HG02571 (cell line): ENCODE measurements at regions not wholly inside any gene's neighbourhood (a gene's known extent, or its start where the extent isn't known, plus 50 kb on each side); places are given as distances from the start of the nearest gene placed in this dataset.
"Not testable (repeated sequence)": the region's sequence is repeated elsewhere in the genome, so short reads cannot be mapped to it uniquely, and the experiment has no call there.

Experiments used
- ATAC-seq: cut with Tn5 transposase; IDR thresholded peaks from one replicate; pipeline ENCODE4 v1.9.1; 2021; ENCODE audit warnings: mild to moderate bottlenecking, moderate library complexity; ENCODE audit not compliant: unreplicated experiment

GRCh38 chr10:21159669-21160068 is 262.6 kb upstream of the NEBL start:
- ATAC-seq = no peak

GRCh38 chr10:21158301-21158700 is 261.2 kb upstream of the NEBL start:
- ATAC-seq = no peak

GRCh38 chr10:21157664-21158063 is 260.6 kb upstream of the NEBL start:
- ATAC-seq = no peak

GRCh38 chr10:21150166-21150565 is 253.1 kb upstream of the NEBL start:
- no peak for ATAC-seq

- ATAC-seq = no peak
Observed at GRCh38 chr10:21146436-21146789, 249.3 kb upstream of the NEBL start.

GRCh38 chr10:21145751-21146435 is 248.8 kb upstream of the NEBL start:
- ATAC-seq = no peak

- no peak for ATAC-seq
Observed at GRCh38 chr10:21144047-21144446, 246.9 kb upstream of the NEBL start.

- no peak for ATAC-seq
Observed at GRCh38 chr10:21141946-21142492, 244.9 kb upstream of the NEBL start.

GRCh38 chr10:21138769-21139340 is 241.7 kb upstream of the NEBL start:
- ATAC-seq = no peak

- ATAC-seq = no peak
Observed at GRCh38 chr10:21135023-21135931, 238.2 kb upstream of the NEBL start.

GRCh38 chr10:21134645-21135022 is 237.5 kb upstream of the NEBL start:
- ATAC-seq = no peak

GRCh38 chr10:21130683-21131442 is 233.8 kb upstream of the NEBL start:
- ATAC-seq = no peak

GRCh38 chr10:21130108-21130507 is 233.0 kb upstream of the NEBL start:
- no peak for ATAC-seq

GRCh38 chr10:21125471-21126228 is 228.5 kb upstream of the NEBL start:
- ATAC-seq = no peak

GRCh38 chr10:21122907-21123306 is 225.8 kb upstream of the NEBL start:
- ATAC-seq = no peak

GRCh38 chr10:21121822-21122221 is 224.7 kb upstream of the NEBL start:
- ATAC-seq = not testable (repeated sequence)

- ATAC-seq = no peak
Observed at GRCh38 chr10:21114683-21115082, 217.6 kb upstream of the NEBL start.

- no peak for ATAC-seq
Observed at GRCh38 chr10:21110358-21110757, 213.2 kb upstream of the NEBL start.

GRCh38 chr10:21106931-21107330 is 209.8 kb upstream of the NEBL start:
- not testable (repeated sequence) for ATAC-seq

GRCh38 chr10:21105331-21105730 is 208.2 kb upstream of the NEBL start:
- not testable (repeated sequence) for ATAC-seq
